ENCODE measurements at regions not wholly inside any gene's neighbourhood (a gene's known extent, or its start where the extent isn't known, plus 50 kb on each side); places are given as distances from the start of the nearest gene placed in this dataset.
"Not testable (repeated sequence)": the region's sequence is repeated elsewhere in the genome, so short reads cannot be mapped to it uniquely, and the experiment has no call there.

- FAIRE-seq, result no peak
These were observed 74.1 kb downstream of the SLC35B3 start for GRCh38 chr6:8361259-8361658.

- FAIRE-seq, result no peak
These were observed 82.4 kb downstream of the SLC35B3 start for GRCh38 chr6:8352966-8353340.

- FAIRE-seq, result no peak
These were observed 82.9 kb downstream of the SLC35B3 start for GRCh38 chr6:8352335-8352965.

- no peak for FAIRE-seq
These were observed 91.7 kb downstream of the SLC35B3 start for GRCh38 chr6:8343600-8343999.

- FAIRE-seq, result no peak
These were observed 93.0 kb downstream of the SLC35B3 start for GRCh38 chr6:8342241-8342819.

- FAIRE-seq, result no peak
These were observed 98.2 kb downstream of the SLC35B3 start for GRCh38 chr6:8337147-8337546.

- no peak for FAIRE-seq
These were observed 98.8 kb downstream of the SLC35B3 start for GRCh38 chr6:8336406-8337057.

- no peak for FAIRE-seq
These were observed 99.4 kb downstream of the SLC35B3 start for GRCh38 chr6:8335896-8336295.

- FAIRE-seq, result no peak
These were observed 100.0 kb downstream of the SLC35B3 start for GRCh38 chr6:8335381-8335780.

- no peak for FAIRE-seq
These were observed 101.2 kb downstream of the SLC35B3 start for GRCh38 chr6:8334113-8334512.

GRCh38 chr6:8329562-8329961 is 105.8 kb downstream of the SLC35B3 start:
- no peak for FAIRE-seq

GRCh38 chr6:8325743-8326142 is 109.6 kb downstream of the SLC35B3 start:
- no peak for FAIRE-seq

- no peak for FAIRE-seq
These were observed 112.7 kb downstream of the SLC35B3 start for GRCh38 chr6:8322659-8323058.

- no peak for FAIRE-seq
These were observed 113.5 kb downstream of the SLC35B3 start for GRCh38 chr6:8321671-8322404.

GRCh38 chr6:8315154-8315553 is 120.2 kb downstream of the SLC35B3 start:
- FAIRE-seq, result no peak

- FAIRE-seq, result no peak
These were observed 133.8 kb downstream of the SLC35B3 start for GRCh38 chr6:8301502-8301901.

- no peak for FAIRE-seq
These were observed 136.3 kb downstream of the SLC35B3 start for GRCh38 chr6:8299034-8299433.

GRCh38 chr6:8282946-8283345 is 152.4 kb downstream of the SLC35B3 start:
- not testable (repeated sequence) for FAIRE-seq

- no peak for FAIRE-seq
These were observed 153.0 kb downstream of the SLC35B3 start for GRCh38 chr6:8282380-8282779.

- FAIRE-seq, result no peak
These were observed 156.1 kb downstream of the SLC35B3 start for GRCh38 chr6:8279041-8279805.

- no peak for FAIRE-seq
These were observed 156.8 kb downstream of the SLC35B3 start for GRCh38 chr6:8278562-8278961.

GRCh38 chr6:8277769-8278168 is 157.6 kb downstream of the SLC35B3 start:
- no peak for FAIRE-seq

- no peak for FAIRE-seq
These were observed 159.2 kb downstream of the SLC35B3 start for GRCh38 chr6:8276148-8276547.

All from A204.1 (cell line).